Large intestine (tissue), 3 donors: ENCODE measurements at regions not wholly inside any gene's neighbourhood (a gene's known extent, or its start where the extent isn't known, plus 50 kb on each side); places are given as distances from the start of the nearest gene placed in this dataset.
A peak's percentile ranks its signal among the peaks of the same experiment; 100 is the strongest.

Experiments
- DNase-seq, 2 donors: peaks; one replicate each; pipeline versions ENCODE4 v3.0.0 to v3.0.0-alpha.2; 2013
- H3K27ac ChIP-seq: one replicate; pipeline ENCODE4 v1.5.1; 2013; ENCODE audit warnings: low read length
- H3K27me3 ChIP-seq: 2 replicates; pipeline ENCODE4 v1.6.1; 2013; ENCODE audit warnings: low read length; ENCODE audit not compliant: control insufficient read depth, insufficient read depth
- H3K36me3 ChIP-seq: 2 replicates; pipeline ENCODE4 v1.6.1; 2013; ENCODE audit warnings: low read length; ENCODE audit not compliant: control insufficient read depth, insufficient read depth
- H3K4me1 ChIP-seq: one replicate; pipeline ENCODE4 v1.6.1; 2013; ENCODE audit warnings: low read length; ENCODE audit not compliant: control insufficient read depth, insufficient read depth
- H3K4me3 ChIP-seq: one replicate; pipeline ENCODE4 v1.5.1; 2013; ENCODE audit warnings: low read length
- H3K9me3 ChIP-seq: one replicate; pipeline ENCODE4 v1.6.1; 2013; ENCODE audit warnings: mild to moderate bottlenecking, low read depth, low read length, moderate library complexity; ENCODE audit not compliant: control insufficient read depth
- WGBS: methylation state at CpG from one replicate; pipeline ENCODE4 v1.1.5; 2013; ENCODE audit warnings: low lambda C conversion rate; ENCODE audit not compliant: insufficient coverage; 5-methylcytosine and 5-hydroxymethylcytosine counted together

DNA sequence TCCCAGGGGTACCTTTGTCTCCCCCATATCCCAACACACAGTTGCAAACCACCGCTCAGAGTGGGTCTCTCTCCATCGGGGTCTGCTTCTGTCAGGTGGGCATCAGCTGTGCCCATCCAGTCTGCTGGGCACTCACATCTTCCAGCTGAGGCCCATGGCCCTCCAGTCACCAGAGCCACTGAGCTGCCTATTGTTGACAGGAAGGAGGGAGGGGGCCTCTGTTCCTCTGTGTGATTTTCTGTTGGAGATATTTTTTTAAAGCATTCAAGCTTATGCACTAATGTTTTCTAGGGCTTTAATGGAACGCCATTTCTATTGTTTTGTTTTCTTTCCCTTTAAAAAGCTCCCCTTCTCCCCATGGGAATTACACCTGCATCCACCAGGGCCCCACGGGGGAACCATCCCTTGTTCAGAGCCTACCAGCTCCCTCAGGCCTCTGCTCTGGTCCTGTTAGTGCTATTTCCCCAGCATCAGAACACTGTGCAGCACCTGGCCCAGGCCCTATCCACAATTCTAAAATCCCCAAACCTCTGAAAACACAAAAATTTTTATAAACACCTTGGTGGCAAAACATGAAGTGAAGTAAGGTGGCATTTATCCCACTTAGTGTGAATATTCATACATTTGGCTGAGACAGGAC lies 326.2 kb downstream of the CD83 start:
- Histone ChIP-seq H3K27me3 (no peaks in the 10 kb centered on the region), H3K4me1 (peaks cover 8% of the 10 kb centered on the region), H3K36me3 (no peaks in the 10 kb centered on the region), H3K27ac (no peak overlapping the region), H3K9me3 (peaks cover 2% of the 10 kb centered on the region), H3K4me3 (no peak overlapping the region)
- 78% methylated on average over 1 of the region's 4 CpGs for WGBS
- DNase-seq: no peak

DNA sequence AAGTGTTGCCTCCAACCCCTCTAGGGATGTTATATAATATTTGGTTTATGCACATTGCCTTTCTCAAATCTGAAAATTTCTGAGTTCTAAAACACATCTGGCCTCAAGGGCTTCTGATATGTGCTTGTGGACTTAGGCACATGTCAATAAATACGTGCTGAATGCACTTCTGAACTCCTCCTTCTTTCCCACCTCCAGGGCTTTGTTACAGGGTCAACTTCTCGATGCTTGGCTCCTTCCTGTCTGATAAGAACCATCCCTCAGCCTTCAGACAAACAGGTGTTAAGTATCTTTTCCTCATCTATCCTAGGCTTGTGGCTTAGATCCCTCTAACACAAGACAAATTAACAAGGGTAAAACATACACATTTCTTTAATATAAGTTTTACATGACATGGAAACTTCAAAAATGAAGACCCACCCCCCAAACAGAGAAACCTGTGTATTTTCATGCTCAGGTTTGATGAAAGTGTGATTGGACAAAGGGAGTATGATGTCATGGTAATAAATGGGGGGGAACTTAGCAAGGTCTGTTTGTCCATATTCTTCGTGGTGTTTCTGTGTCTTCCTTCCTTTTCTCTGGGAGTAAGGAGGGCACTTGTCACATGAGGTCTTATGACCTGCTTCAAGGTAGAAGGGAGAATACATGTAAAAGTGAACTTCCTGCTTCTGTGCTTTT lies 326.9 kb downstream of the CD83 start:
- H3K27ac ChIP-seq: no peak overlapping the region
- H3K9me3 ChIP-seq: peaks cover 2% of the 10 kb centered on the region
- no CpG with 5 or more reads among the region's 3 CpGs for WGBS
- no peaks in the 10 kb centered on the region for H3K36me3 ChIP-seq
- DNase-seq: peak; percentile 29 to 82
- H3K4me3 ChIP-seq: no peak overlapping the region
- H3K4me1 ChIP-seq: peaks cover 12% of the 10 kb centered on the region
- no peaks in the 10 kb centered on the region for H3K27me3 ChIP-seq

DNA sequence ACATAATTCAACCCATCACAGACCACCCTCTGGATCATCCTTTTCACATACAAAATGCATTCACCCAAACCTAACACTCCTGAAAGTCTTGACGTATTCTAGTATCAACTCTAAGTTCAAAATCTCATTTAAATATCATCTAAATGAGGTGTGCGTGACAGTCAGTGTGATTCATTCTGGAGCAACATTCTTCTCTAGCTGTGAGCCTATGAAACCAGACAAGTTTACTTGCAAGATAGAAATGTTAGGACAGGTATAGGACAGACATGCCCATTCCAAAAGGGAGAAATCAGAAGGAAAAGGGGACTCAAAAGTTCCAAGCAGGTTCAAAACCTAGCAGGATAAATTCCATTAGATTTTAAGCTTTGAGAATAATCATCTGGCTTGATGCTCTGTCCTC lies 329.7 kb downstream of the CD83 start:
- peaks cover 2% of the 10 kb centered on the region for H3K9me3 ChIP-seq
- WGBS: no CpG with 5 or more reads among the region's 2 CpGs
- no peak overlapping the region for H3K4me3 ChIP-seq
- H3K27ac ChIP-seq: no peak overlapping the region
- no peaks in the 10 kb centered on the region for H3K27me3 ChIP-seq
- peaks cover 13% of the 10 kb centered on the region for H3K4me1 ChIP-seq
- DNase-seq: no peak
- H3K36me3 ChIP-seq: no peaks in the 10 kb centered on the region

DNA sequence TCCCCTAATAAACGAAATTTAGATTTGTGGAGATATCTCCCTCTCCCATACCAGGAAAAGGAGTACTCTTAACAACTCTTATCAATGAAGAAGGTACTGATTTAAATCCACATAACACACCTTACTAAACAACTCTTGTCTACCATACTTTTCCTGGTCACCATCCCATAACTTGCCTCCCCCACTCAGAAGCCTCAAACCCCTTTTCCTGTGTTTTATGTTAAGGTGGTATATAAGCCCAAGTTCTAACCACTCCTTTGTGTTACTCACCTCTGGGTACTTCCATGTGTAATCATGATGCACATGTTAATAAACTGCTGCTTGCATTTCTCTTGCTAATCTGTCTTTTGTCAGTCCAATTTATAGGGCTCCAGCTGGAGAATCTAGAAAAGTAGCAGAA lies 330.7 kb downstream of the CD83 start:
- Histone ChIP-seq H3K4me1 (peaks cover 13% of the 10 kb centered on the region), H3K27me3 (no peaks in the 10 kb centered on the region), H3K4me3 (no peak overlapping the region), H3K27ac (no peak overlapping the region), H3K9me3 (peaks cover 2% of the 10 kb centered on the region), H3K36me3 (no peaks in the 10 kb centered on the region)
- DNase-seq: no peak
- WGBS: no CpG with 5 or more reads among the region's 1 CpG

DNA sequence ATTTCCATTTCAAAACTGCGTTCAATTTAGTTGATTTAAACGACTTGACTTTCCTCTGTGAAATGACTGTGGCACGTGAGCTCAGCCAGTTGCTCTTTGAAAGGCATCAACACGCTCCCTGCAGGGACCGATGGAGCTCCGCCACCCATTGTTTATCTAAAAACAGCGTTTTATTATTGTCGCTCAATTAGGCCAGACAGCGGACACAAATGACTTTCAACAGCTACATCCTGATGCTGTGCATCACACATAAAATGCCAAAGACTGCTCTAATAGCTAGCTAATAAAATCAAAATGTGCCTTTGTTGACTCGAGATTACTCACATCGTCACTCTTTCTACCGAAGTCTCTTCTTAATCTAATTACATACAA lies 332.5 kb downstream of the CD83 start:
- Histone ChIP-seq H3K4me3 (no peak overlapping the region), H3K9me3 (peaks cover 2% of the 10 kb centered on the region), H3K27ac (no peak overlapping the region), H3K4me1 (peaks cover 5% of the 10 kb centered on the region), H3K27me3 (no peaks in the 10 kb centered on the region), H3K36me3 (no peaks in the 10 kb centered on the region)
- DNase-seq: no peak
- 20% methylated on average over 1 of the region's 12 CpGs for WGBS

DNA sequence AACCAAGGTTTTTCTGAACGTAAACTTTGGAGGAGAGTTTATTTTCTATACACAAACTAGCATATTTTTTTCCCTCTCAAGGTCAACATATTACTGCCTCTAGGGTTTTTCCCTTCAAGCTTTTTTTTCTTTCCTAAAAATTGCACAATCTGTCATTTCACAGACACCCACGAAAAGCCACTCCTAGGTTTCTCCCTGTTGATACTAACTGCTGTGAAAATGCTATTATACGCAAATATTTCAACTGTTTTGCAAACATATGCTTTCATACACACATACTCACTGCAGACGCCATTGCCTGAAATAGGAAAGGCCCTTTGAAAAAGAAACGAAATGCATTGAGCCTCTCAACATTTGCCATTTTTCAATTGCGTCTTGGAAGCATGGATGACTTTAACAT lies 333.0 kb downstream of the CD83 start:
- no peak for DNase-seq
- Histone ChIP-seq H3K27ac (no peak overlapping the region), H3K9me3 (peaks cover 2% of the 10 kb centered on the region), H3K27me3 (no peaks in the 10 kb centered on the region), H3K4me3 (no peak overlapping the region), H3K36me3 (no peaks in the 10 kb centered on the region), H3K4me1 (peaks cover 5% of the 10 kb centered on the region)
- 100% methylated on average over 1 of the region's 6 CpGs for WGBS

DNA sequence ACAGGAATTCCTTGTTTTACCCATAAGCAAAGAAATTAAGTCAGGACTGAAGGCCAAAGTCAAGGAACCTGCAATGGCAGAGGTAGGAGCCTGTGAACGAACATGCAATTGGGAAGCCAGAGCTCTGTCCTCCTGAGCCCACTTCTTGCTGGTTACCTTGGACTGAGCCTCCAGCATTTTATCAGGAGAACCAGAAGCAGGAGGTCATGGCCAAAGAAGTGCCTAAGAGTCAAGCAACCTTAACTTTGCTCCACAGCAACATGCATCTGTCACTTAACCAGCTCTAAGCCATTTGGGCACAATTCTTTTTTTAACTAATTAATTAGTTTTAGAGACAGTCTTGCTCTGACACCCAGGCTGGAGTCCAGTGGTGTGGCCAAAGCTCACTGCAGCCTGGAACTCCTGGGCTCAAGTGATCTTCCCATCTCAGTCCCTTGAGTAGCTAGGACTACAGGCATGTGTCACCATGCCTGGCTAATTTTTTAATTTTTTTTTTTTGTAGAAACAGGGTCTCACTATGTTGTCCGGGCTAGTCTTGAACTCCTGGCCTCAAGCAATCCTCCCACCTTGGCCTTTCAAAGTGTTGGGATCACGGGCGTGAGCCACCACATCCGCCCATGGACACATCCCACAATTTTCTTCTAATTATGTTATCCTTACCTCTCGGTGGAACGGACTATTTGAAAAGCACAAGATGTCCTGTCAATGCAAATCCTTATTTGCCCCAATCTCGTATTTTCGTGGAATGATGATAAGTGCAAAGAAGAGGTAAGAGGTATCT lies 334.2 kb downstream of the CD83 start:
- WGBS: 100% methylated on average over 1 of the region's 9 CpGs
- H3K4me3 ChIP-seq: no peak overlapping the region

DNA sequence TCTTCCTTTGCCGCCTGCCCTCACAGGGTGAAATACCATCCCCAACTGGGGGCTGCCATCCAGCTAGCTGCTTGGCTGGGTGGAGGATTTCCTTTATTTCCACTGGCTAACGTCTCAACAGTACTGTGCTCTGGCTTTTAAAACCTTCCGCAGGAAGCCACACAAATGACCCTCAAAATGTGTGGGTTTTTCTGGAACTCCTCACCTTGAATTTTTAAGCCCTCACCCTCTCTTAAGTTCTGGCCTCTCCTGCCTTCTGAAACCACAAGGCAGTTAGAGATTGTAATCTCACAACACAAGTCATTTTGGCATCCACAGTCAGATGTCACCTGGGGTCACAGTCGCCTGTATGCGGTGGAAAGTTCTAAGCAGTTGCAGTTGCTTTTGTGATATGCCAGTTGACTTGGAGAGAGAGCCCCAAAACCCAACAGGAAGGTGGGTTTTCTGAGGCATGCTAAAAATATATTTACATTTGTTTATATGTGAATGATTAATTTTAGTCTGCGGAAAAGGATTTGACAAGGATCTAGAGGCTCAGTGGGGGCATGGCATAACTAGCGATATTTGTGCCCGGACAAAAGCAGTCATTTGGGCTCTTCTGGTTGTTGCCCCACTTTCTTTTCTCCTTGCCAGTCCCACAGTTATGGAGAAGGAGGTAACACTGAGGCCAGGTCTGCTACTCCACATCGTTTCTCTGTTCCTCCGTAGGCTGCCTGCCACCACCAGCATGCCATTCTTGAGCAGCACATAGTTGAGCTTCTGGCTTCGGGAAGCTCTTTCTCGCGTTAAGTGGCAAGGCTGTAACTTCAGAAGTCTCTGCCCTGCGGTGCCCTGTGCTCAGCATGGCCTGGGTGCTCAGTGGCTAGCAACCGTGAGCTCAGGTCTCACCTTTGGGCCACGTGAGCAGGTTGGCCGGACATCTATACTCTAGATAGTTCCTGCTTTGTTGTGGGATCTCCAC lies 335.3 kb downstream of the CD83 start:
- no peak for DNase-seq
- H3K4me1 ChIP-seq: peaks cover 5% of the 10 kb centered on the region
- no peaks in the 10 kb centered on the region for H3K27me3 ChIP-seq
- peaks cover 2% of the 10 kb centered on the region for H3K9me3 ChIP-seq
- no peak overlapping the region for H3K4me3 ChIP-seq
- no peak overlapping the region for H3K27ac ChIP-seq
- H3K36me3 ChIP-seq: no peaks in the 10 kb centered on the region
- no CpG with 5 or more reads among the region's 17 CpGs for whole genome bisulfite sequencing

More for the DNA sequence above, 334.2 kb downstream of the CD83 start:
- Histone ChIP-seq H3K27ac (no peak overlapping the region), H3K27me3 (no peaks in the 10 kb centered on the region), H3K4me1 (peaks cover 5% of the 10 kb centered on the region), H3K36me3 (no peaks in the 10 kb centered on the region), H3K9me3 (peaks cover 2% of the 10 kb centered on the region)
- DNase-seq: no peak

DNA sequence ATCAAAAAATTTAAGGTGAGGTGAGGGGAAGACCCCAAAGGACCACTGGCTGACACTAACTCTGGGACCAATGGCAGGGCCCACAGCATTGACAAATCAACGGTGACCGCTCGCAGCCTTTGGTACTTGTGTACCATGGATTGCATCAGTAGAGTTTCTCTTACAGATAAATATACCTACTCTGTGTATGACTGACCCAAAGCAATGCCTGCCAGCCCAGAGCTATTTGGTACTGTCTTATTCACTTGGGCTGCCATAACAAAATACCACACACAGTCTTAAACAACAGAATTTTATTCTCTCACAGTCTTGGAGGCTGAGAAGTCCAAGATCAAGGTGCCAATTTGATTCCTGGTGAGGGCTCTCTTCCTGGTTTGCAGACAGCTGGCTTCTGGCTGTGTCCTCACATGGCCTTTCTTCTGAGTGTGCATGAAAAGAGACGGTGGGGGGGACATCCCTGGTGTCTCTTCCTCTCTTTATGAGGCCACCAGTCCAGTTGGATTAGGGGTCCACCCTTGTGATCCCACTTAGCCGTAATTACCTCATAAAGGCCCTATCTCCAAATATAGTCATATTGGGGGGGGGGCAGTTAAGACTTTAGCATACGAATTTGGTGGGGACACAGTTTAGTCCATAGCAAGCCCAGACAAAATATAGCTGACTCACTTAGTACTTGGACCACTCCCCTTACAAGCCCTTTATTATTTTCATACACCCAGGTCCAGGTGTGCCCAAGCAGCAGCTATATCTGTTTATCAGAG lies 336.3 kb downstream of the CD83 start:
- Histone ChIP-seq H3K27ac (no peak overlapping the region), H3K36me3 (no peaks in the 10 kb centered on the region), H3K9me3 (no peaks in the 10 kb centered on the region), H3K4me3 (no peak overlapping the region), H3K4me1 (peaks cover 5% of the 10 kb centered on the region), H3K27me3 (no peaks in the 10 kb centered on the region)
- DNase-seq: no peak
- WGBS: no CpG with 5 or more reads among the region's 6 CpGs
